Renal cortical epithelial cell (primary cell): ENCODE measurements at regions not wholly inside any gene's neighbourhood (a gene's known extent, or its start where the extent isn't known, plus 50 kb on each side); places are given as distances from the start of the nearest gene placed in this dataset.
"Not testable (repeated sequence)": the region's sequence is repeated elsewhere in the genome, so short reads cannot be mapped to it uniquely, and the experiment has no call there.

Experiments used
- DNase-seq: peaks from one replicate; pipeline ENCODE4 v3.0.0-alpha.2; 2011; ENCODE audit warnings: low read depth

DNA sequence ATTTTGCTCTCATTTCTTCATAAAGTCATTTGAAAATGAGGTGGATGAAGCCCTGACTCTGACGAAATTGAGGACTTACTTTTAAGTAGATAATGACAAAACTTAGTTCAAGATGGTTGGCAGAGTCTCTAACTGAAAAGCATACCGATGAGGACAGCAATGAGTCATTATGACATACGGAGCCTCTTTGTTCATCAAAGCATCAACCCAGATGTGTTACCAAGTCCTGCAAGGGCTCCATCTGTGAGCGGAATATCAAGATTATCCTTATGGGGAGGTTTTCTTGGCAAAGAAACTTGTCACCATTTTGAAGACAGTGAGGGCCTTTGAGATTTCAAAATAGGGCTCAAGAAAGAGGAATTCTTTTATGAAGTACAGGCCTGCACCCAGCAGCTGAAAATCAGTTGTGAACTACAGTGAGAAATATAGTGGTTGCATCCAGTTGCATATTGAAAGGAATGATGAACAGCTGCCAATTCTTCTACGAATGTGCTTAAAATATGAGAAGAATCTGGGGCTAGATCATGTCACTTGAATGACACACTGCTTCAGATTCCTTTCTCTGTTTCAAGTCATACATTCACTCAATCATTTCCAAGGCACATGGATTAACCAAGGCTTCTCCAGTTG is 86.6 kb upstream of the SLC24A2 start:
- peak; percentile 1 for DNase-seq

DNA sequence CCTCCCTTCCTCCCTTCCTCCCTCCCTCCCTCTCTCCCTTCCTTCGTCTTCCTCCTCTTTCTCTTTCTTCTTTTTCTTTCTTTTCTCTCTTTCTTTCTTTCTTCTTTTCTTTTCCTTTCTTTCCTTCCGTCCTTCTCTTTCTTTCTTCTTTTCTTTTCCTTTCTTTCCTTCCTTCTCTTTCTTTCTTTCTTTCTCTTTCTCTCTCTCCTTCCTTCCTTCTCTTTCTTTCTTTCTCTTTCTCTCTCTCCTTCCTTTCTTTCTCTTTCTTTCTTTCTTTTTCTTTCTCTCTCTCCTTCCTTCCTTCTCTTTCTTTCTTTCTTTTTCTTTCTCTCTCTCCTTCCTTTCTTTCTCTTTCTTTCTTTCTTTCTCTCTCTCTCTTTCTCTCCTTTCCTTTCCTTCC is 84.4 kb upstream of the SLC24A2 start:
- not testable (repeated sequence) for DNase-seq

DNA sequence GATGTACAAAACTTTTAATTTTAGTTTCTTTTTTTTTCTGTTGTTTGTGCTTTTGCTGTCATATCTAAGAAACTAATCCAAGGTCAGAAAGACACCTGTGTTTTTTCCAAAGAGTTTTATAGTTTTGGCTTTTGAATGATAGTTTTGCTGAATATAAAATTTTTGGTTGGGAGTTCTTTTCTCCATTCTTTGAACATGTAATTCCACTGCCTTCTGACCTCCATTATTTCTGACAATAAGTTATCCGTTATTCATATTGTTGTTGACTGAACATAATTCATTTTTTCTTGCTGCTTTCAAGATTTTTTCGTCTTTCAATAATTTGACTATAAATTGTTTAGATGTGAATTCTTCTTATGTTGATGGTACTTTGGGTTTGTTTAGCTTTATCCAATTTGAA is 82.2 kb upstream of the SLC24A2 start:
- DNase-seq, result no peak

DNA sequence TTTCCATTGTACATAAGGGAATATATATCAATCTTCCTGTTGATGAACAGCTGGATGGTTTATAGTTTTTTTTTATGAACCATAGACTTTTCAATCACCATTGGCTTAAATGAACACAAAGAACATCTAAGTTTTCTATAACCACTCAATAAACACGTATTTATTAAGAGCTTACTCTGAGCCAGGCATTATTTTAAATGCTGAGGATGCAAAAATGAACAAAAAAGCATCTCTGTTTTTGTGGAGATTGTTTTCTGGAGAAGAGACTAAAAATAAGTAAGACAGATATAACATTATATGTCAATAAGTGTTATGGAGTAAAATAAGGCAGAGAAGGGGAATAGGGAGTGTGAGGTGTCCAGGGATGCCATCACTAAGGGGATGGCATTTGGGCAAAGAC is 52.1 kb upstream of the SLC24A2 start:
- no peak for DNase-seq
